Activated CD8-positive, alpha-beta memory T cell treated with anti-CD3 and anti-CD28 coated beads, Interleukin-2, amount 10 ng/mL, durations not matched to agents 7 days and 5 days (primary cell): ENCODE measurements at regions not wholly inside any gene's neighbourhood (a gene's known extent, or its start where the extent isn't known, plus 50 kb on each side); places are given as distances from the start of the nearest gene placed in this dataset.

Experiments used
- ATAC-seq: fragments of 150-1000 bp; cut with Tn5 transposase; one replicate; pipeline ENCODE4 v1.10.0; 2021; ENCODE audit warnings: moderate library complexity
- CTCF ChIA-PET: fragments of 350-600 bp; sonication (Branson Sonifier 250); formaldehyde crosslinking; loops from one replicate; lab custom pipeline; 2021; ENCODE audit warnings: antibody characterized with exemption; lab: Charles Lee
- DNase-seq: peaks from one replicate; pipeline ENCODE4 v3.0.0-alpha.2; 2020
- H3K27ac Mint-ChIP-seq: one replicate; pipeline ENCODE4 v1.8.0; 2021; ENCODE audit warnings: mild to moderate bottlenecking, mixed read lengths
- H3K27me3 Mint-ChIP-seq: one replicate; pipeline ENCODE4 v1.8.0; 2021; ENCODE audit warnings: mixed read lengths
- H3K36me3 Mint-ChIP-seq: one replicate; pipeline ENCODE4 v1.8.0; 2021; ENCODE audit warnings: mild to moderate bottlenecking, mixed read lengths
- H3K4me1 Mint-ChIP-seq: one replicate; pipeline ENCODE4 v1.8.0; 2021; ENCODE audit warnings: mixed read lengths
- H3K4me3 Mint-ChIP-seq: one replicate; pipeline ENCODE4 v1.8.0; 2021; ENCODE audit warnings: mild to moderate bottlenecking, moderate library complexity, mixed read lengths
- H3K9me3 Mint-ChIP-seq: one replicate; pipeline ENCODE4 v1.8.0; 2022; ENCODE audit warnings: low read depth, mixed read lengths

- no peak overlapping the region for H3K4me3 Mint-ChIP-seq
- no peak for ATAC-seq
- DNase-seq: no peak
- no peak overlapping the region for H3K27ac Mint-ChIP-seq
- H3K4me1 Mint-ChIP-seq: peaks cover 5% of the 10 kb centered on the region
- H3K9me3 Mint-ChIP-seq: peaks cover 4% of the 10 kb centered on the region
- H3K36me3 Mint-ChIP-seq: no peaks in the 10 kb centered on the region
- H3K27me3 Mint-ChIP-seq: peaks cover 2% of the 10 kb centered on the region
- CTCF ChIA-PET: interaction anchor here (0.6 kb wide), 1 partner anchor 624 kb away, joined by 3 read pairs; no protein-coding TSS in a partner anchor
These were observed 288.0 kb upstream of the PITRM1 start for GRCh38 chr10:3460420-3461128.

GRCh38 chr10:3455385-3456334, 283.1 kb upstream of the PITRM1 start:
- DNase-seq (no peak), ATAC-seq (no peak)
- peaks cover 5% of the 10 kb centered on the region for H3K4me1 Mint-ChIP-seq
- CTCF ChIA-PET: no interaction called here
- no peak overlapping the region for H3K27ac Mint-ChIP-seq
- no peaks in the 10 kb centered on the region for H3K36me3 Mint-ChIP-seq
- peaks cover 4% of the 10 kb centered on the region for H3K9me3 Mint-ChIP-seq
- H3K4me3 Mint-ChIP-seq: no peak overlapping the region
- H3K27me3 Mint-ChIP-seq: peaks cover 11% of the 10 kb centered on the region

- Mint-ChIP-seq H3K9me3 (peaks cover 2% of the 10 kb centered on the region), H3K27ac (no peak overlapping the region), H3K4me1 (peaks cover 5% of the 10 kb centered on the region), H3K36me3 (no peaks in the 10 kb centered on the region), H3K4me3 (no peak overlapping the region), H3K27me3 (peaks cover 36% of the 10 kb centered on the region)
- CTCF ChIA-PET: no interaction called here
- no peak for DNase-seq
- ATAC-seq: no peak
These were observed 280.2 kb upstream of the PITRM1 start for GRCh38 chr10:3452683-3453361.

GRCh38 chr10:3452173-3452626, 279.6 kb upstream of the PITRM1 start:
- no peak overlapping the region for H3K4me3 Mint-ChIP-seq

GRCh38 chr10:3451516-3452172, 279.1 kb upstream of the PITRM1 start:
- CTCF ChIA-PET: no interaction called here
- Mint-ChIP-seq H3K9me3 (no peaks in the 10 kb centered on the region), H3K27me3 (peaks cover 42% of the 10 kb centered on the region), H3K4me1 (peaks cover 5% of the 10 kb centered on the region), H3K4me3 (no peak overlapping the region), H3K27ac (no peak overlapping the region), H3K36me3 (no peaks in the 10 kb centered on the region)
- ATAC-seq: no peak
- no peak for DNase-seq

More at GRCh38 chr10:3452173-3452626, 279.6 kb upstream of the PITRM1 start:
- ATAC-seq (no peak), DNase-seq (no peak)
- Mint-ChIP-seq H3K4me1 (peaks cover 5% of the 10 kb centered on the region), H3K36me3 (no peaks in the 10 kb centered on the region), H3K27me3 (peaks cover 39% of the 10 kb centered on the region), H3K27ac (no peak overlapping the region), H3K9me3 (no peaks in the 10 kb centered on the region)
- CTCF ChIA-PET: no interaction called here

GRCh38 chr10:3446221-3446620, 273.6 kb upstream of the PITRM1 start:
- H3K9me3 Mint-ChIP-seq: no peaks in the 10 kb centered on the region
- H3K27me3 Mint-ChIP-seq: peaks cover 53% of the 10 kb centered on the region
- H3K27ac Mint-ChIP-seq: no peak overlapping the region
- no peaks in the 10 kb centered on the region for H3K4me1 Mint-ChIP-seq
- H3K4me3 Mint-ChIP-seq: no peak overlapping the region
- H3K36me3 Mint-ChIP-seq: no peaks in the 10 kb centered on the region
- CTCF ChIA-PET: no interaction called here
- ATAC-seq (no peak), DNase-seq (no peak)

GRCh38 chr10:3445648-3446047, 273.1 kb upstream of the PITRM1 start:
- DNase-seq (no peak), ATAC-seq (no peak)
- CTCF ChIA-PET: no interaction called here
- Mint-ChIP-seq H3K4me1 (no peaks in the 10 kb centered on the region), H3K27ac (no peak overlapping the region), H3K9me3 (no peaks in the 10 kb centered on the region), H3K27me3 (peaks cover 47% of the 10 kb centered on the region), H3K4me3 (no peak overlapping the region), H3K36me3 (no peaks in the 10 kb centered on the region)

GRCh38 chr10:3442451-3442990, 269.9 kb upstream of the PITRM1 start:
- ATAC-seq: no peak
- Mint-ChIP-seq H3K36me3 (no peaks in the 10 kb centered on the region), H3K4me1 (no peaks in the 10 kb centered on the region), H3K9me3 (no peaks in the 10 kb centered on the region), H3K27ac (no peak overlapping the region), H3K27me3 (peaks cover 22% of the 10 kb centered on the region), H3K4me3 (no peak overlapping the region)
- CTCF ChIA-PET: no interaction called here
- DNase-seq: no peak

- Mint-ChIP-seq H3K27ac (no peak overlapping the region), H3K27me3 (peaks cover 11% of the 10 kb centered on the region), H3K36me3 (no peaks in the 10 kb centered on the region), H3K4me3 (no peak overlapping the region), H3K4me1 (no peaks in the 10 kb centered on the region), H3K9me3 (no peaks in the 10 kb centered on the region)
- DNase-seq (no peak), ATAC-seq (no peak)
- CTCF ChIA-PET: no interaction called here
These were observed 266.6 kb upstream of the PITRM1 start for GRCh38 chr10:3439183-3439582.

- no peak overlapping the region for H3K27ac Mint-ChIP-seq
These were observed 266.0 kb upstream of the PITRM1 start for GRCh38 chr10:3438606-3439005.

GRCh38 chr10:3435671-3436070, 263.1 kb upstream of the PITRM1 start:
- Mint-ChIP-seq H3K4me3 (no peak overlapping the region), H3K27ac (no peak overlapping the region), H3K36me3 (peaks cover 5% of the 10 kb centered on the region), H3K27me3 (peaks cover 8% of the 10 kb centered on the region), H3K4me1 (no peaks in the 10 kb centered on the region), H3K9me3 (peaks cover 6% of the 10 kb centered on the region)
- CTCF ChIA-PET: no interaction called here
- no peak for ATAC-seq
- DNase-seq: no peak

More at GRCh38 chr10:3438606-3439005, 266.0 kb upstream of the PITRM1 start:
- CTCF ChIA-PET: no interaction called here
- Mint-ChIP-seq H3K4me3 (no peak overlapping the region), H3K36me3 (no peaks in the 10 kb centered on the region), H3K4me1 (no peaks in the 10 kb centered on the region), H3K27me3 (peaks cover 9% of the 10 kb centered on the region), H3K9me3 (no peaks in the 10 kb centered on the region)
- DNase-seq: no peak
- no peak for ATAC-seq

GRCh38 chr10:3433988-3434387, 261.4 kb upstream of the PITRM1 start:
- Mint-ChIP-seq H3K27ac (no peak overlapping the region), H3K36me3 (peaks cover 8% of the 10 kb centered on the region), H3K4me3 (no peak overlapping the region), H3K9me3 (peaks cover 11% of the 10 kb centered on the region), H3K27me3 (peaks cover 10% of the 10 kb centered on the region), H3K4me1 (no peaks in the 10 kb centered on the region)
- DNase-seq: no peak
- no peak for ATAC-seq
- CTCF ChIA-PET: no interaction called here

GRCh38 chr10:3433131-3433530, 260.5 kb upstream of the PITRM1 start:
- CTCF ChIA-PET: no interaction called here
- H3K4me1 Mint-ChIP-seq: no peaks in the 10 kb centered on the region
- H3K27ac Mint-ChIP-seq: no peak overlapping the region
- H3K4me3 Mint-ChIP-seq: no peak overlapping the region
- peaks cover 11% of the 10 kb centered on the region for H3K9me3 Mint-ChIP-seq
- H3K27me3 Mint-ChIP-seq: peaks cover 11% of the 10 kb centered on the region
- no peak for ATAC-seq
- DNase-seq: no peak
- H3K36me3 Mint-ChIP-seq: peaks cover 8% of the 10 kb centered on the region
